ENCODE measurements at regions not wholly inside any gene's neighbourhood (a gene's known extent, or its start where the extent isn't known, plus 50 kb on each side); places are given as distances from the start of the nearest gene placed in this dataset.

DNA sequence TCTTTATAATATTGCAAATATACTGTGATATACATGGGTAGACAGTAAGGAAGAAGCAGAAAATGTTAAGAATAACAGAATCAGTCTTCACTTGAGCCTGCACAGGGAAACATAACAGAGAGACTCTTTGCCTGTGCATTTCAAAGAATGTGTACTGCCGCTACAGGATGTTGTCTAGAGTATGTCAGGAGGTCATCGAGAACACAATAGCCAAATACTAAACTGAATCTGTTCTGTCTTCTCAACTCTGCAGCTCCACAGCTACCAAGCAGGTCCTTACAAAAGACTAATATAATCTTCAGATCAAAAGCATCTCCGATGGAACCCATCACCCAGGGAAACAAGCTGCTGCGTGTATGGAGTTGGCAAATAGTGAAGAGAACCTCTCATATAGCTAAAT, 471.5 kb downstream of the PCDH10 start:
- TF ChIP-seq EZH2phosphoT487 (IDR thresholded peaks at IDR 0.05; ENCODE audit: insufficient read depth, low read depth), result no peak
- TF ChIP-seq EZH2 (IDR thresholded peaks at IDR 0.05; ENCODE audit: insufficient read depth, poor library complexity, severe bottlenecking), result no peak

Data from GM23248 (cell line).